ENCODE measurements at regions not wholly inside any gene's neighbourhood (a gene's known extent, or its start where the extent isn't known, plus 50 kb on each side); places are given as distances from the start of the nearest gene placed in this dataset.

GRCh38 chr4:163077680-163078079 lies 89.0 kb downstream of the NAF1 start:
- H3K27ac ChIP-seq (ENCODE audit: low read depth in 1 of 2, low read length in 2 of 2): no peak overlapping the region
- ChIA-PET POLR2A (no interaction called here), CTCF (no interaction called here)
- TF ChIP-seq CTCF (IDR thresholded peaks at IDR 0.05): no peak
- no peaks in the 10 kb centered on the region for H3K9me3 ChIP-seq (ENCODE audit: control insufficient read depth in 1 of 2, insufficient read depth in 1 of 2, low read length in 2 of 2)
- H3K4me3 ChIP-seq (ENCODE audit: low read length): no peak overlapping the region
- H3K27me3 ChIP-seq (ENCODE audit: control insufficient read depth in 1 of 2, insufficient read depth in 2 of 2, low read length in 2 of 2): no peaks in the 10 kb centered on the region
- H3K27ac Mint-ChIP-seq: no peak overlapping the region
- H3K4me3 Mint-ChIP-seq: no peak overlapping the region
- H3K9me3 Mint-ChIP-seq: no peaks in the 10 kb centered on the region
- no peaks in the 10 kb centered on the region for H3K4me1 Mint-ChIP-seq (ENCODE audit: low read depth)
- no peak for ATAC-seq (ENCODE audit: poor library complexity)
- no peak for DNase-seq
- H3K36me3 Mint-ChIP-seq (ENCODE audit: low read depth): no peaks in the 10 kb centered on the region
- H3K27me3 Mint-ChIP-seq: no peaks in the 10 kb centered on the region
- H3K4me1 ChIP-seq (ENCODE audit: insufficient read depth, low read length): no peaks in the 10 kb centered on the region
- intact Hi-C loops (cut with DNase I, micrococcal nuclease): no loop called here
- H3K36me3 ChIP-seq (ENCODE audit: insufficient read depth, low read length): no peaks in the 10 kb centered on the region

GRCh38 chr4:163072222-163072621 lies 94.5 kb downstream of the NAF1 start:
- Histone ChIP-seq H3K4me1 (ENCODE audit: insufficient read depth, low read length) (no peaks in the 10 kb centered on the region), H3K27me3 (ENCODE audit: control insufficient read depth in 1 of 2, insufficient read depth in 2 of 2, low read length in 2 of 2) (no peaks in the 10 kb centered on the region), H3K36me3 (ENCODE audit: insufficient read depth, low read length) (no peaks in the 10 kb centered on the region), H3K27ac (ENCODE audit: low read depth in 1 of 2, low read length in 2 of 2) (no peak overlapping the region), H3K9me3 (ENCODE audit: control insufficient read depth in 1 of 2, insufficient read depth in 1 of 2, low read length in 2 of 2) (no peaks in the 10 kb centered on the region), H3K4me3 (ENCODE audit: low read length) (no peak overlapping the region)
- Mint-ChIP-seq H3K4me3 (no peak overlapping the region), H3K27ac (no peak overlapping the region), H3K9me3 (no peaks in the 10 kb centered on the region), H3K27me3 (peaks cover 3% of the 10 kb centered on the region), H3K4me1 (ENCODE audit: low read depth) (no peaks in the 10 kb centered on the region), H3K36me3 (ENCODE audit: low read depth) (no peaks in the 10 kb centered on the region)
- ATAC-seq (ENCODE audit: poor library complexity) (no peak), DNase-seq (no peak)
- no peak for TF ChIP-seq CTCF (IDR thresholded peaks at IDR 0.05)
- ChIA-PET CTCF (no interaction called here), POLR2A (no interaction called here)
- intact Hi-C loops (cut with DNase I, micrococcal nuclease): no loop called here

GRCh38 chr4:163071308-163071707 lies 95.4 kb downstream of the NAF1 start:
- no peak for TF ChIP-seq CTCF (IDR thresholded peaks at IDR 0.05)
- no peaks in the 10 kb centered on the region for H3K9me3 Mint-ChIP-seq
- no peak overlapping the region for H3K27ac ChIP-seq (ENCODE audit: low read depth in 1 of 2, low read length in 2 of 2)
- CTCF ChIA-PET: interaction anchor here (0.5 kb wide), 1 partner anchor 2000 kb away, joined by 3 read pairs; no protein-coding TSS in a partner anchor
- no peaks in the 10 kb centered on the region for H3K9me3 ChIP-seq (ENCODE audit: control insufficient read depth in 1 of 2, insufficient read depth in 1 of 2, low read length in 2 of 2)
- H3K4me1 Mint-ChIP-seq (ENCODE audit: low read depth): no peaks in the 10 kb centered on the region
- H3K4me3 ChIP-seq (ENCODE audit: low read length): no peak overlapping the region
- DNase-seq: no peak
- intact Hi-C loops (cut with DNase I, micrococcal nuclease): no loop called here
- POLR2A ChIA-PET: no interaction called here
- no peak overlapping the region for H3K4me3 Mint-ChIP-seq
- peaks cover 3% of the 10 kb centered on the region for H3K27me3 Mint-ChIP-seq
- no peaks in the 10 kb centered on the region for H3K36me3 ChIP-seq (ENCODE audit: insufficient read depth, low read length)
- H3K27me3 ChIP-seq (ENCODE audit: control insufficient read depth in 1 of 2, insufficient read depth in 2 of 2, low read length in 2 of 2): no peaks in the 10 kb centered on the region
- no peaks in the 10 kb centered on the region for H3K36me3 Mint-ChIP-seq (ENCODE audit: low read depth)
- no peak for ATAC-seq (ENCODE audit: poor library complexity)
- no peaks in the 10 kb centered on the region for H3K4me1 ChIP-seq (ENCODE audit: insufficient read depth, low read length)
- no peak overlapping the region for H3K27ac Mint-ChIP-seq
